Brain pericyte (primary cell): ENCODE measurements at regions not wholly inside any gene's neighbourhood (a gene's known extent, or its start where the extent isn't known, plus 50 kb on each side); places are given as distances from the start of the nearest gene placed in this dataset.

ENCODE experiments used
- DNase-seq: peaks from one replicate; pipeline ENCODE4 v3.0.0-alpha.2; 2012; ENCODE audit warnings: low read depth, low spot score

DNA sequence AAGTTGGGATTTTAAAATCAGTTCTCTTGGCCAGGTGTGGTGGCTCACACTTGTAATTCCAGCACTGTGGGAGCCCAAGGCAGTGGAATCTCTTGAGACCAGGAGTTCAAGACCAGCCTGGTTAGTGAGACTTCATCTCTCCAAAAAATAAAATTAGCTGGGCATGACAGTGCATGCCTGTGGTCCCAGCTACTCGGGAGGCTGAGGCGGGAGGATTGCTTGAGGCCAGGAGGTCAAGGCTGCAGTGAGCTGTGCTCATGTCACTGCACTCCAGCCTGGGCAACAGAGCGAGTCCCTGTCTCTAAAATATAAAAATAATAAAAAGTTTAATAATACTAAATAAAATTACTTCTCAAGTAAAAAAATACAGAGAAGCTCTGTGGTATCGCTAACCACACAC lies 77.5 kb downstream of the FOXA2 start:
- no peak for DNase-seq

DNA sequence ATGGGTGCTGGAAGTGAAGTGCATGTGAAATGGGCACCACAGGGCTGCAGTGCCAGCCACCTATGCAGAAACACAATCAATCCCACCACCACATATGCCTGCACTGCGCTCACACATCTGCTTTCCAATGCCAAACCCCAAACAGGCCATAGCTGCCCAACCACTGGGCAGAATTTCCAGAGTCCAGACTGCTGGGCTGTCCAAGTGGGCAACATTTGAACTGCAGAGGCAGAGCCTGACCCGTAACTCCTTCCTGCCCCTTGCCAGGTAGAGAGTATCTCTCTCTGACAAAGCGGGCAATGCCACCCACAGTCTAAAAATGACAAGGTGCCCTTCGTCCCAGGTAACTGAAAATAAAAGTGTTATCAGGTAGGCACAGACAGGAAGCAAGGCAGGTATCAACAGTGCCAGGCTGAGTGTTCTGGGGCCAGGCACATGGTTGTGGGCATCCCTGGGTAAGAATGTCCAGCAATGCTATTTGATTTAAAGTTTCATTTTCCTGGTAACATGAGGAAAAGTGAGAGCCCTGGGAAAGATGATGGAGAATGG lies 79.5 kb downstream of the FOXA2 start:
- DNase-seq: no peak

DNA sequence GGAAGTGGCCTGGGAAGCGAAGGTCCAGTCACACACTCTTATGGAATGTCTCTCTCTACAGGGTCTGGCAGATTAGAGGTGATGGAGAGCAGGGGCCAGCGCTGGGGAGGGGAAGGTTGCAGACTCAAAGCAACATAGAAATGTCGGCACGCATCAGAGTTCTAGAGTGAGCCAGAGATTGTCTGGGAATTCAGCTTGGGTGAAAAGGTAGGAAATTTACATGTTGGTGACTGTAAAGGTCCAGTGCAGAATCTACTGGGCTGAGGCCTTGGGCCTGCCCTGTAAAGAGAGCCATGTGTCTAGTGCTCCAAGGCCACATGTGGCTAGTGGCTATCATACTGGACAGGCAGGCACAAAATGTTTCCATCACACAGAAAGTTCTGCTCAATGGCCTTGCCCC lies 80.8 kb downstream of the FOXA2 start:
- no peak for DNase-seq

DNA sequence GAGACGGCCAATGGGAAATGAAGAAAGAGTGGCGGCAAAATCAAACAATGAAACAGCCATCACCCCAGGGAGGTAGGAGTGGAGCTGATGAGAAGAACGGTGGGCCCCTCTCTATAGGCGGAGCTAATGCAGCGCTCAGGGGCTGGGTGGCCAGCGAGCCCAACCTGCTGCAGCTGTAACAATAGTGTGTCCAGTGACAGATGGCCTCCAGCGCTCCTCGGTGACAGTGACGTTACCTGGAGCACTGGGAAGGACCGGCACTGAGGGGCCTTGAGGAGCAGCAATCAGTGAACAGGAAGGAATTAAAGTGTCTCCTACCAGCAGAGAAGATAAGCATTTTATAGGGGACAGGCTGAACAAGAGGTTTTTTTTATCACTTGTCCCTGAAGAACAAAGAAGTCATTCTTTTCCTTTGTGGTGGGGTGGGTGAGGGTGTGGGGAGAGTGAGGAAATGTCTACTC lies 81.6 kb downstream of the FOXA2 start:
- no peak for DNase-seq

DNA sequence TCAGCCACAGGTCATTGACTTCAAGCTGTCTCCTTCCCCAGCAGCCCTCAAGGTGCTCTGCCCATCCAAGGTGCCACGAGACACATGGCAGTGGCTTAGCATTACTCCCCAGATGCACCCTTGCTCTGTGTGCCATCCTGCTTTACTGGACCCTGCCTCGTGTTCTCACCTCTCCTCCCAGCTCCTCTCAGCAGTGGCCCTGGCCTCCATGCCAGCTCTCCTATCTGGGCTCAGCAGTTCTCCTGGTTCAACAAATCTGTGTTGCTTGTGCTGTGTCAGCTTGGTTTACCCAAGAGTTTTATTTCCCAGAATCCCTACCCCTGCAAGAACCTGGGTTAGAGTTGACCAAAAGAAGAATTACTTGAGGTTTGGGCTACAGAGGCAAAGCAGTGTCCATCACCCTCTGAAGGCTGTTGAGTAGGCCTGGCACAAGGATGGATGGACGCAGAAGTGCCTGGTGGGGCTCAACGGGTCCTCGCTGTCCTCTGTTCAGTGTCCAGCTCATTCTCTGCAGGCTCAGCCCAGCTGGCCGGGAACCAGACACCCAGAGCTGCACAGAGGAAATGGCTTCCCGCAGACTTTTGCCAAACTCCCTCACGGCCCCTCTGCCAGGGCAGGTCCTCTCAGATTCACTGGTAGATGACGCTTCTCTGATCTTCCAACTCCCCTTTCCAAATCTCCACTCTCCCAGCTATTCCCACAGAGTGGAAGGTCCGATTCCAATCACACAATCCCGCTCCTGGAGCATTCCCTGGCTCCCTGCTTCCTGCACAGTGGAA lies 82.6 kb downstream of the FOXA2 start:
- no peak for DNase-seq

DNA sequence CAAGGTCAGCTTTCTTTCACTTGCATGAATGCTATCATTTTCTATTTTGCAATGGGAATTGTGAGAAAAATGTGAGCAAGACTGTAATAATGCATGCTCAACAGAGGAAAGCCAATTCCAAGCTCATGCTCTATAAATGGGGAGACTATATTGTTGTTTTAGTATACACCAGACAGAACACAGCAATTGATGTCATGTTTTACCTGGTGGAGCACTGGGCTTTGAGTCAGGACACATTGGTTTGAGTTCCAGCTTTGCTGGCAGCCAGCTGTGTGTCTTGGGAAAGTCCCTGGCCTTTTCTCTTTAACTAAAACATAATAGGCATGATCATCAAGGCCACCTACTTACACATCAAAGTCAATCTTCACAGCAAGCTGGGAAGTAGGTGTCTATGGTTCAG lies 83.3 kb downstream of the FOXA2 start:
- no peak for DNase-seq

DNA sequence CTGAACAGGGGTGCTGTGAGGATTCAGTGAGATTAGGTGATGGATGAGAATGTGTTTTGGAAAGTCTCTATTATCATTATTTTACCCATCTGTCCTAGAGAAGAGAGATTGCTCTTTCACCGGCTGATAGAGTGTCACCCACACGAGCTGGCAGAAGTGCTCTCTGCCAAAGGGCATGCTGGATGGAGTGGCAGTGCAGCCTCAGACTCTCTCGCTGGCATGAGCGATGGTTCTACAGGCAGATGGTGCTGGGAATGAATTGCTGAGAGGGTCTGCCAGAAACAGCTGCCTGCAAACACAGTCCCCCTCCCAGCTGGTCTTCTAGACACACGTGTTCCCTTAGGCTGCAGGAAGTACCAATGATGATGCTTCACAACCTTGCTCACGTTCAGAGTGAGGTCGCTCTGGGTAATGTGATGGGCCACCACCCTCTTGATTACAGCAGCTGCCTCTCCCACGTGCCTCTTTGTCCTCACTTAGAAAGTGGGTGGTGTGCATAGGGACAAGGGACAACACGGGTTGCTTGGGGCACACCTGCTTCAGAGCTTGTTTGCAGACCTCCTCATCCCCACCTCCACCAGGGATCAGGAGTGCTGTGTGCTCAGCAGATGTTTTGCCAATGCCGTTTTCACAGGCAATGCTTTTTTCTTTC lies 84.7 kb downstream of the FOXA2 start:
- no peak for DNase-seq

DNA sequence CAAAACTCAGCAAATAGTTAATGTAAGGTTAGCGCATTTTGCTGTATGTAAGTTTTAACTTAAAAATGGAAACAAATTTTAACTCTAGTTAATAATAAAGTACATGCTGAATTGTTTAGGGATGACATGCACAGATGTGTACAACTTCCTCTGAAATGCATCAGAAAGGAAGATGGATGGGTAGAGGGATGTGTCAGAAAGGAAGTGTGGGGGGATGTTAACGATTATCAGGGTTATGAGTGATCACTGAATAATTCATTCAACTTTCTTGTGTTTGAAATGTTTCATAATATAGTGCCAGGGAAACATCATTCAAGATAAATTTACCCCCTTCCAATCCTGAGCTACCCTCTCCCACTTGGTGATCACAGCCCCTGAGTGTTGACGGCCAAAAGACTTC lies 87.6 kb downstream of the FOXA2 start:
- DNase-seq: no peak

DNA sequence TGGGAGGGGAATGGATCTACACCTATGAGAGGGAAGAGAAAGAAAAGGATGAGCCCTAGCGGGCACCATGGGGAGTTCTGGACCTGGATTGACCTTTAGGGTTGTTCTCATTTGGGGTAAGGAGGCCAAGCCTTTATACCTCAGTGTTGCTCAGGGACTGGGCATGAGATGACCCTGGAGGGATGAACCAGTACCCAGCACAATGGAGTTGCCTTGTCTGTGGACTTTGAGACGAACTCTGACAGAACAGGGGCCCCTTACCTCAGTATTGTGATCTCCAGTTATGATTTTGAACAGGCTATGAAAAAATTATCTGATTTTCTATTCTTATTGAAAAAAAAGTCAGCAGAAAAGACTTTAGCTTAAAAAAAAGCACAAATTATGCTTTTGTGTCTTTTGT lies 88.6 kb downstream of the FOXA2 start:
- no peak for DNase-seq

DNA sequence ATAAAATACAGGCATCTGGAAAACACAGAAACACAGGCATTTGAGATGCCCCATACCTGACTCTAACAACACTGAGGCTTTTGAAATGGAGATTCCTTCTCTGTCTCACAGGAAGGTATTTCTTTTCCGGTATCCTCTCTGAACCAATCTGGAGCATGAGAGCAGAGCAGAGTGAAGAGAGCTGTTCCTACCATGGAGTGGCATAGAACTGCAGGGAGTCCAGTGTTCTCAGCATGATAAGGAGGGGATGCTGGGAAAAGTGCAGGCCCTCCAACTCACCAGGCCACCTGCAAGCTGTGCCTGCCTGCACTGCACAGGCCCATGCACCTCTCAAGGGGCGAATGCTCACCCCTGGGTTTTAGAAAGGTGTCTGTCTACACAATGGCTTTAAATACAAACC lies 89.2 kb downstream of the FOXA2 start:
- DNase-seq: no peak

DNA sequence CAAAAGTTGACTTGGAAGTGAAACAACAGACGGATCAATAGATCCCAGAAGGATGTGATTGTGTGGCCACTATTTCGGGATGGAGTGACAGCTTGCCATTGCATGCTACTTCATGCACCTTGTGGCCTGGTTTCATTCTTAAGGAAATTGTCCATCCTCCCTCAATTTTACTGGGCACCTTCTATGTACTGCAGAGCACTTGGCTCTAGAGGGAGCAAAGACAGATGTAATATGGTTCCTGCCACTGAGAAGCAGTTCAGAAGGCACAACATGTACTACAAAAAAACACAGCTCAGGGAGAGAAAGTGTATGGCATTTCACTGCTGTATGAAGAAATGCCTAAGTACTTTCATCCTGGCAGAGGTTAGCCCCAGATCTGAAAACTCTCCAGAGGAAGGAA lies 91.9 kb downstream of the FOXA2 start:
- no peak for DNase-seq

DNA sequence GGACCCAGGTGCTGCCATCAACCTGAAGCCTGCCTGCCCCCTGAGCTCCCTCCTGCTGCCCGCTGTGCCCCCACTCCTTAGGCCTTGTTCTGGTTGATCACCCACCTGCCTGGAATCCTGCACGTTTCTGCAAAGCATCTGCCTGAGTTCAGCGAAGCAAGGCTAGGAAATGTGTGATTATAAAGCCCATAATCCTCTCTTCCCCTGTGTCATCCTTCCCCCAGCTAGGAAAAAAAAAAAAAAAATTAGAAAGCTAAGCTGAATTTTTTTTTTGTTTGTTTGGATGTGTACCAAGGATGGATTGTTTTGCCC lies 93.2 kb downstream of the FOXA2 start:
- DNase-seq: no peak

DNA sequence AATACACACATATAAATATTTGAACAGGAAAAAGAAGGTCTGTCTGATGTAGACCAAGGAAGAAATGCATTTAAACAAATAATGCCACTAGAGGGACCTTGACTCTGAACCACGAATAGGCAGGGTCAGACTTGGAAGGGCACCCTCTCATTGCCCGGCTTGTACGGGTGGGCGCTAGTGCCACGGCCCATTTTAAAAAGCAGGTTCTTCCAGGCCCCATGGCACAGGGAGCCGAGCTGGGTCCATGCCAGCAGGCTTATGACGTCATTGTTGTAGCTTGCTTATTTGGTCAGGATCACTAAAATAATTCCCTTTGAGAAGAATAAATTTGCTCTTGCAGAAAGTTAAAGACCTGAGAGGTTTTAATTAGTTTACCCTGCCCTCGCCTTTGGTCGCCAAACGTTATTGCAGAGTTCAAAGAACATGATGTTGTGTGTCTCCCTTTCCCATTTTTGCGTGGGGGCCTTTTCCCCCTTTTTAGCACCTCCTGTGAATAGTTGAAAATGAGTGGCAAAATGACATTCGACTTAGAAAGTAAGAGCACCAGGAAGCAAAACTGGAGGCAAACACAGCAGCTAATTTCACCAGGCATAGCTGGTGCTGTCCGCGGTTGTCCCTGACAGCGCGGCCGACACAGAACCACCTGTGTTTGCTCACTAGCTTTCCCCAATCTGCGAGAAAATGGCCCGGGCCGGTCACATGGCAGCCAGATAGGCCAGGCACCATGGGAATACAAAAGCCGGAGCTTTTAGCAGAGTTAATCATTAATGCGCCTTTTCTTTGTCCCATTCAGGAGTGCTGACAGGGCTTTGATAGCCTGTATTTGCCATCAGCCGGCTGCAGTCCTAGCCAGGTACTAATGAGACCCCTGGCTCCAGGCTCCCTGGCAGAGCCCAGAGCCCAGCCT lies 93.8 kb downstream of the FOXA2 start:
- no peak for DNase-seq

DNA sequence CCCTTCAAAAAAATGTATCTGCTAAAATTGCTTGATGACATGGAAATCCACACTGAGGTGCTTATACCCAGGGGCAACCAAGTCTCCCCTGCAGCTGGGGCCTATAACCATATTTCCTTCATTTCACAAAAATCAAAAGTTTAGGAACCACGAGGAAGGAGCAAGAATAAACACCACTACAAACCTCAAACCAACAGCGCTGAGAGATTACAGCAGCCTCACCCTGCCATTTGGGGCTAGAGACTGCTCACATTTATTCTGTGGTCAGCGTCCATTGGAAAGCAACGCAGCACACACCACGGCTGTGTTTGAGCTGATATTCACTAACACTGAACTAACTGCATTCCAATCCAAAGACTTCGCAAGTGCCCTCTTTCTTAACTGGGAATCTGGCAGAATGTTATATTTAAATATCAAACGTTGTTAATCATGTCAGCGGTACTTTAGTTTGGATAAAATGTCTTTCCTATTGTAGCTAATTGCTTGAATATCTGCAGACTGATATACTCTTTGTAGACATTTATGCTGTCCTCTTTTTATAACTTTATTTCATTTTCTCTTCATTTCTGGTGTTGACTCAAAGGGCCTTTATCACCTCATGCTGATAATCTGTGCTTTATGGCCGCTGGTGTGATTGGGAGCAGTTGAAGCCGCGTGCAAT lies 94.6 kb downstream of the FOXA2 start:
- no peak for DNase-seq

DNA sequence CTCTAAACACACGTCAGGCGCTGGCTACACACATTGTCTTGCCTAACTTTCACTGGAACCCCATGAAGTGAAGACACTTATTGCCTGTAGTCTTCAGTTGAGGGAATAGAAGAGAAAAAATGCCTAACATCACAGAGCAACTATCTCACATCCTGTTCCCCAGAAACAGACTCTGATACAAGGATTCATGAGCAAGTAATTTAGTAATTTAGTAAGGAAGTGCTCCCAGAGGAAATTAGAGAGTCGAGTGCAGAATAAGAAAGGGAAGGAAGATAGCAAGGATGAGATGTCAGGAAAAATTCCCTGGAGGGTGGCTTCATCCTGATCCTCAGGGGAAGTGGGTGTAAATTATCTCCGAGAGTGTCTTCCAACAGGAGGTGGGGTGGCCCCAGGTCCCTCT lies 104.0 kb downstream of the FOXA2 start:
- no peak for DNase-seq

DNA sequence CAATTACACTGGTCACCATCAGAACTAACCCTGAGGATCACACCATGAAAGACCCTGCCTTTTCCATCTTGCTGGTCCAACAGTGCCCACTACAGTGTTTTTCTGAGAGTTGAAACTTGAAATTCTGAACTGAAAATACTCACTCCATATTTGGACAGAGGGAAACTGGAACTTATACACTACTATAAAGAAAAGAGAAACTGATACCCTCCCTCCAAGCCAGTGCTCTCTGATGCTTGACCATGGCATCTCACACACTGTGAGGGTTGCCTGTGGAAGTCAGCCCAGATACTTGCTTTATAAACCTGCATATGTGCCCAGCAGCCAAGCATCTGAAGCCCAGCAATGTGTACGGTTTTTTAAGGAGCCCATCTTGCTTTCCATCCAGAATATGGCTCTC lies 108.7 kb downstream of the FOXA2 start:
- no peak for DNase-seq

DNA sequence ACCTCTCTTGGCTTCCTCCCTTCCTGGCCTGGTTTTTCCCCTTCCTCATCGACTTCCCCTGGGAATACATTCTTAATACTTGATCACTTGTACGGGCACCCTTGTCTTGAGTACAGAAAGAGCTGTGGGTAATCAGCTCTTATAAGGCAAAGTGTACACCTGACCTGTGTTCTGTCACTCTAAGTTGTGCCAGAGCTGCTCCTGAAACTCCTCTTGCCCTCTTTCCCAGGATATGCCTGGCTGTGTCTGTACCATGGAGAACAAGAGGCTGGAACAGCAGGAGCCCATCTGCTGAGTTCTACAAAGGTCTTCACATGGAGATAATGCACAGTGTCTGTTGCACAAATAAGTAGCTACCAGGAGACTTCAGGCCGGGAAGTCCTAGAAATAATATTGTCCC lies 110.1 kb downstream of the FOXA2 start:
- DNase-seq: no peak

DNA sequence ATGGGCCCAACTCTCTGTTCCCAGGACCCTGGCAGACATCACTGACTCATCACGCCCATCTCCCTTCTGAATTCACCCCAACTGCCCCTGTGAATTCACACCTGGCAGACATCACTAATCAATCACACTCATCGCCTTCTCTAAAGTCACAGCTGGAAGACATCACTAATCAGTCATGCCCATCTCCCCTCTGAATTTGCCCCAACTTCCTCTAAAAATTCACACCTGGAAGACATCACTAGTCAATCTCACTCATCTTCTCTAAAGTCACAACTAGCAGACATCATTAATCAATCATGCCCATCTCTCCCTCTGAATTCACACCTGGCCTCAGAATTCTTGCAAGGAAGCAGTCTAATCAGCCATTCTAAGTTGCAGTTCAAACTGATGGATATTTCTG lies 111.1 kb downstream of the FOXA2 start:
- DNase-seq: no peak

DNA sequence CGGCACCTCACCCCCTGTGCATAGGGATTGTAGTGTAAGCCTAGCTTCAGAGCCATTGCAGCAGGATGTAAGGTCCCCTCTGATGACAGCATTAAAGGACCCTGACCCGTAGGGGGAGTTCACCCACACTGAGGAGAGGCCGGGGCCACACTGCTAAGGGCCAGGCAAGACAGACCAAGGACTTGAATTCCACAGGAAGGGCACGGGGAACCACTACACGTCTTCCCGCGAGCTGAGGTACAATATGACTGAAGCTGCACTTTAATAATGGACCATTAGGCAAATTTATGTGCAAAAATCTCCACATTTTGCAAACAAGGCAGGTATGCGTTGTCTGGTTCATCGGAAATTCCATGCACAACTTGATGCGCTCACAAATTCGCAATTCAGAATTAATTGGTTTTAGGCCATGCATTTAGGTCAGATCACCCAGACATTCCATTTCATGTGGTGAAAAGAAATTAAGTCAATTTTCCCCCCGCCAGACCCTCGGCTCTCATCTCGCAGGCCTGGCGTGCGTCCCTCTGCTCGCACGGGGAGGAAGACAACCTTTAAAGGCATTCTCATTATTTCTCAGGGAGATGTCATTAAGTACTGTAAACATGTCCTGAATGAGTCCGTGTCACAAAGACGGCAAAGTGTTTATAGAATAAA lies 111.8 kb downstream of the FOXA2 start:
- no peak for DNase-seq

DNA sequence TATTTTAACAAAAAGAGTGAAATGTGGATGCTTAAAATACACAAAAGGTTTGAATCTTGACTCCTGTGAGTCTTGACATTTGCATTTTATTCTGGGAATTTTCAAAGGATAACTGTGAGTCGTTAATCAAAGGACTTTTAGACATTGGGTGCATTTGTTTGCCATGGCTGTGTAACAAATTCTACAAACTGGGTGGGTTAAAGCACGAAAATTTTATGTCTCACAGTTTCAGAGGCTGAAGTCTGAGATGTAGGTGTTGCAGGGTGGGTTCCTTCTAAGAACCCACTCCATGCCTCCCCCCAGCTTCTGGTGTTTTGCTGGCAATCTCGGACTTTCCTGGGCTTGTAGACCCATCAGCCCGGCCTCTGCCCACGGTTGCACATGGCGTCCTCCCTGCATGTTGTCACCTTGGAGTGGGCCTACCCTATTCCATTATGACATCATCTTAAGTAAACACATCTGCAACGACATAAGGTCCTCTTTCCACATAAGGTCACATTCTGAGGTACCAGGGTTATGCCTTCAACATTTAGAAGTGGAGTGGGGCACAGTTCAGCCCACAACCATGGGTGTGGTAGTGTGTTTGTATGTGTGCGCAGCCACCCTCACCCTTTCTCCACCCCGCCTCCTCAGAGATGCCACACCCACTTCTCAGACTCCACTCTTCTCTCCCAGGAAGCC lies 113.1 kb downstream of the FOXA2 start:
- DNase-seq: no peak

DNA sequence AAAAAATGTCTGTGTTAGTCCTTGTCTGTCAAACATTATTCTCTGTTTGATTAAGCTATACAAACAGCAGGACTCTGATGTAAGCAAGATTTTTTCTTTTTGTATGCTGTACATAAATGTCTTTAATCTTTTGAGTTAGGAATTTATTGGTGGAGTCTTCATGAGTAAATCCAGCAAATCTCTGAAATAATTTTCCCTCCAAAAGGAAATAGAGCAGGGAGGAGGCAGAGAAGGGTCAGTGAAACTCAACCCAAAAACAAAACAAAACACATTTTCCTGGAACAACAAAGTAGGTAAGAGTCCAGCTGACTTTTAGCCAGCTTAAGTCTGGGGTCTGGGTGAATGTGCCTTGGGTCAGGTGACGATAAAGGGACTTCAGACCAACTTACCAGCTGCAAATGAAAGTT lies 113.7 kb downstream of the FOXA2 start:
- DNase-seq: no peak
